GM19455 (cell line): ENCODE measurements at regions not wholly inside any gene's neighbourhood (a gene's known extent, or its start where the extent isn't known, plus 50 kb on each side); places are given as distances from the start of the nearest gene placed in this dataset.

Experiments used
- ATAC-seq: cut with Tn5 transposase; IDR thresholded peaks from one replicate; pipeline ENCODE4 v1.9.1; 2021; ENCODE audit not compliant: unreplicated experiment

- no peak for ATAC-seq
Measured at GRCh38 chr6:66402873-66403272, 695.8 kb upstream of the EYS start.

- ATAC-seq = no peak
Measured at GRCh38 chr6:66396549-66396948, 689.5 kb upstream of the EYS start.

DNA sequence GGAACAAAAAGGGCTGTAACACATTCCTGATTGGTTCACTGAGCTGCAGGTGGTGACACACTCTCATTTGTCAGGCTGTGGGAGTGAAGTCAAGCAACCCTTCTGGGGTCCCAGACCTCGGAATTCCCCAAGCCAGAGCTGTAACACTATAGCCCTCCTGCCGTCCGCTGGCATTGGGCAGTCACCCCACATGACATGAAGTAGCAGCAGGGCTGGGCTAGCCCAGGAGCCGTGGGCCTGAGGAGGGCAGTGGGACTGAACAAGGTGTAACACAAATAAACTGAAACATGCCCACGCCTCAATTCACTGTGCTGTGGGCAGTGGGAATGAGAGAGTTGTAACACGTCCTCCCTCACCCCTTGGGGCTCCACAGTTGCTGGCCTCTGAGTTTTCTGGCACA is 689.1 kb upstream of the EYS start:
- no peak for ATAC-seq

GRCh38 chr6:66390393-66390792 is 683.4 kb upstream of the EYS start:
- ATAC-seq = no peak

- no peak for ATAC-seq
Measured at GRCh38 chr6:66376001-66376400, 669.0 kb upstream of the EYS start.

GRCh38 chr6:66369407-66369806 is 662.4 kb upstream of the EYS start:
- ATAC-seq = no peak

GRCh38 chr6:66362888-66363287 is 655.9 kb upstream of the EYS start:
- ATAC-seq = no peak

DNA sequence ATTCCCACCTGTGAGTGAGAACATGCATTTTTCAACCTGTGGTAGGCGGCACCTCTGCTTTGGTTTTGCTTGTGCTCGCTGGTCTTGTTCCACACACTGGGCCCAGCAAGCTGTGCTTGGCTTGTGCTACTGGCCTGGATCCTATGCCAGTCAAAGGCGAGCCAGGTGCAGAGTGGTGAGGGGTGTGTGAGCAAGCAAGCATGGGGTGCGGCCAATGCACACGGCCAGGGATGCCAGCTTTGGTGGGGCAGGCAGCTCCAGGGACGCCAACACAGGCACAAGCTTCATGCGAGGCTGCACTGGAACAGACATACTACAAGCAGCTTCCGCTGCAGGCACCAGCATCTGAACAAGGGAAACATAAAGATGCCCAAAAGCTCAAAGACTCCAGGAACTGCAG is 654.9 kb upstream of the EYS start:
- ATAC-seq = no peak

DNA sequence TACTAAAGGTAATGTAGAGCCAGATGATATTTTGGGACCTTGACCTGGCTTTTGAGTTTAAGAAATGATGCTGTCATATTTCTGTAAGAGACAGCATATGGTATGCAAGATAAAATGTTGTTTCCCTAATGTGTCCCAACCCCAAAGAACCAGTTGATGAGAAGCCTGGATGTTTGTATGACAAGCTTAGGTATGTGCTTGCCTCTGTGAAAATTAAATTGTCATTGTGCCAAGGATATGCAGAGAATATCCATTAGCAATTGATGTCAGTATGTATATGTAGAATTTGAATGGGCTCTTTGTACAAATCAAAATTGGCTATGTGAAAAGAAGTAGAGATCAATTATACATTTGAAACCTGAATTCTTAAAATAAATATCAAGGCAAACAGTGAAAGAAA is 650.8 kb upstream of the EYS start:
- no peak for ATAC-seq

GRCh38 chr6:66355471-66355870 is 648.4 kb upstream of the EYS start:
- no peak for ATAC-seq

- no peak for ATAC-seq
Measured at GRCh38 chr6:66344796-66345195, 637.8 kb upstream of the EYS start.

GRCh38 chr6:66340736-66341135 is 633.7 kb upstream of the EYS start:
- ATAC-seq = no peak

DNA sequence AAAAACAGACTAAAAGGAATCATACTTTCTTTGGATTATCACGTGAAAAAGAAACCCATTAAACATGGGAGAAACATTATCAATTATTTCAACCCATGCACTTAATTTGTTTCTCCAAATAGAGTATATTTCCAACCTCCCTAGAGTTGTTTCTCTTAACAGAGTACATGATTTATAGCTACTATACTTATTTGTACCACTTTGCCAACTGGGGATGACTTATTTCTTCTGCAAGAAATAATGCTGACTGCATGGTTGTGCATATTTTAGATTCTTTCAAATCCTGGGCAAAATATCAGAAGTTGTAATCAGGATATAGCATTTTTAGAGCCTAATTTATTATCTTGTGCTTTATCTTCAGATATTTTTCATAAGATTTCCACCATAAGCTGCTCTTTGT is 629.1 kb upstream of the EYS start:
- ATAC-seq = no peak

- ATAC-seq = no peak
Measured at GRCh38 chr6:66328200-66328599, 621.2 kb upstream of the EYS start.

DNA sequence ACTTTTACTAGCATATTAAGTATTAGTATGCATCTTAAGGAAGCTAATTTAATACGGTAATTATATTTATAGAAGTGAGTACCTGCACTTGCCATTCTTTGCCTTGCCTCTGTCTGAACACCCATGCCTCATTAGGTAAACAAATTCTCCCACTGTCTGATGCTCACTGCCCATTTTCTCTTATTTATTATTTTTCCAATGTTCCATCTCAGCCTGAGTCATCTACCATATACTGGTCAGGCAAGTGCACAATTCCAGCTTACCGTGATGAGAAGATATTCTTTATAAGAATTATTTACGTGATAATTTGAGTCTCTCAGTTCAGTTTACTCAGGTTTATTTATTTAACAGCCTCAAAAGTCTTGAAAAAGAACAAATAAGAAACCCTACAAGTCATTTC is 619.2 kb upstream of the EYS start:
- ATAC-seq = no peak

DNA sequence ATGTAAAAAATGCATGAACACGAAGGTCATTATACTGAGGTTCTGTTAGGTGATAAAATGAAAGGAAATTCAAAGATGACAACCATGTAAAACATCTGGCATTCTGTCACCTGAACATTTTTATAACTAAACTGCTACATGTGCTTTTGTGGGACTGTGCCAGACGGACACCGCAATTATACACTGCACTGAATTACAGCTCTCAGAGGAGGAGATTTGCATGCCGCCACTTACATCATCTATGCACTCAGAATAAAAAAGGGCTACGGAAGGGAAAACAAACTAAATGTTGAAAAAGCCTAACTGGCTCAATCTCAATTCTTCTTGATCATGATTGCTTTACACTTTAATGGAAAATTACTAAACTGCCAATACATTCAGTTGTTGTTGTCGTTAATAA is 614.0 kb upstream of the EYS start:
- no peak for ATAC-seq

DNA sequence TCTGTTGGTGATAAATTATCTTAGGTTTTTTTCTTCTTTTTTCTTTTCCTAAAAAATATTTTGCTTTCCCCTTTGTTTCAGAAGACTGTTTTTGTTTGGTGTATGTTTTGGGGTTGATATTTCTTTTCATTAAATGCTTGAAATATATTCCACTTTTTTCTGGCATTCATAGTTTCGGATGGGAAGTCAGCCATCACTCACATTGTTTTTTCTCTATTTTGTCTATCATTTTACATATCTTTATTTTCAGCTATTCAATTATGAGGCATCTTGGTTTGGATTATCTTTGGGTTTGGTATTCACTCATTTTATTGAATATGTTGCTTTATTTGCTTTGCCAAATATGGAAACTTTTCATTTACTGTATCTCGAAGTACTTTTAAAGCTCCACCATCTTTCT is 600.5 kb upstream of the EYS start:
- ATAC-seq = no peak

- no peak for ATAC-seq
Measured at GRCh38 chr6:66291905-66292304, 584.9 kb upstream of the EYS start.

- ATAC-seq = no peak
Measured at GRCh38 chr6:66289889-66290288, 582.9 kb upstream of the EYS start.

DNA sequence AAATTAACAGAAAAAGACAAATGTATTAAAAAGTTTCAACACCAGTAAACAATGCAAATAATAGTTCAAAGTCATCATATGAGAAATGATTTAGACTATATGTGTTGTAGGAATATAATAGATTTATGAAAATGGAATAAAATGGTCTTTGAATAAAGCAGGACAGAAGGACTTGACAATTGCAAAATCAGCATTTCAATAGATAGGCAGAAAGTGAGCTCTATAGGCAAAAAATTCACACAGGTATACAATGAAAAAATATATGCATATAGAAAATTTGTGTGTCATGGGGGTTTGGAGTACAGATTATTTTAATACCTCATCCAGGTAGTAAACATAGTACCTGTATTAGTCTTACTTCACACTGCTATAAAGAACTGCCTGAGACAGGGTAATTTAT is 571.1 kb upstream of the EYS start:
- no peak for ATAC-seq

GRCh38 chr6:66277400-66277799 is 570.4 kb upstream of the EYS start:
- ATAC-seq = no peak

DNA sequence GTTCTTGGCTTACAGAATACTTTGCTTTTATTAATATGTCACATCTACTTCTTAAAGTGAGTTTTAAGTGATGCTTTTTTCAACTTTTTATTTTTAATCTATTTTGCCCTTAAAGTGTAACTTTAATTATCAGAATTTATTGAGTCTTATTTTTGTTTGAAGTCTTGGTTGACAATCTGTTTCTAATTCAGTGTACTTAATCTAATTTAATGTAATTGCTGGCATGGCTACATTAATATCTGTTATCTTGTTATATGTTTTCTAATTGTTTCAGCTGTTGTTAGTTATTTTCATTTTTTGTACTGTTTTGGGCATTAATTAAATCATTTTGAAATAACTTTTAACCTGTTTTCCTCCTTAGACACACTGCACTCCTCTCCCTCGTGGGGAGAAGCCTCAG is 558.7 kb upstream of the EYS start:
- no peak for ATAC-seq

- ATAC-seq = no peak
Measured at GRCh38 chr6:66264376-66264775, 557.4 kb upstream of the EYS start.
